ENCODE measurements at regions not wholly inside any gene's neighbourhood (a gene's known extent, or its start where the extent isn't known, plus 50 kb on each side); places are given as distances from the start of the nearest gene placed in this dataset.

GRCh38 chr12:13864081-13864673 lies 117.2 kb downstream of the GRIN2B start:
- Histone ChIP-seq H3K27me3 (replicated peaks; ENCODE audit: insufficient read depth, low read length) (no peaks in the 10 kb centered on the region), H4K20me1 (ENCODE audit: insufficient read depth, low read length) (no peaks in the 10 kb centered on the region), H3K4me1 (ENCODE audit: low read length) (no peaks in the 10 kb centered on the region), H3F3A (ENCODE audit: insufficient read depth, low read length) (no peaks in the 10 kb centered on the region), H3K36me3 (replicated peaks; ENCODE audit: insufficient read depth, low read length) (no peaks in the 10 kb centered on the region), H3K9me2 (replicated peaks; ENCODE audit: insufficient read depth, low read length) (no peaks in the 10 kb centered on the region), H3K9ac (ENCODE audit: low read length) (no peak overlapping the region), H3K79me2 (ENCODE audit: low read length) (no peaks in the 10 kb centered on the region), H3K4me2 (ENCODE audit: low read depth, low read length) (no peak overlapping the region), H2AFZ (ENCODE audit: low read length) (no peak overlapping the region), H3K9me3 (replicated peaks; ENCODE audit: insufficient read depth, low read length) (no peaks in the 10 kb centered on the region), H3K4me3 (ENCODE audit: low read length) (no peak overlapping the region), H3K27ac (ENCODE audit: low read length) (no peak overlapping the region)
- DNase-seq, result peak; percentile 72
- TF ChIP-seq CTCF (IDR thresholded peaks at IDR 0.05; ENCODE audit: low read length) (peak; percentile 98), EZH2 (optimal IDR thresholded peaks at IDR 0.05; ENCODE audit: low read depth, low read length) (no peak), EZH2phosphoT487 (IDR thresholded peaks at IDR 0.05; ENCODE audit: low read length) (no peak)

GRCh38 chr12:13857750-13858149 lies 123.7 kb downstream of the GRIN2B start:
- no peak overlapping the region for H3K4me3 ChIP-seq (ENCODE audit: low read length)
- no peak overlapping the region for H3K27ac ChIP-seq (ENCODE audit: low read length)
- H3K27me3 ChIP-seq (replicated peaks; ENCODE audit: insufficient read depth, low read length), result no peaks in the 10 kb centered on the region
- H3K4me2 ChIP-seq (ENCODE audit: low read depth, low read length), result no peak overlapping the region
- H3K9me3 ChIP-seq (replicated peaks; ENCODE audit: insufficient read depth, low read length), result no peaks in the 10 kb centered on the region
- no peaks in the 10 kb centered on the region for H3K9me2 ChIP-seq (replicated peaks; ENCODE audit: insufficient read depth, low read length)
- no peaks in the 10 kb centered on the region for H3K36me3 ChIP-seq (replicated peaks; ENCODE audit: insufficient read depth, low read length)
- H3F3A ChIP-seq (ENCODE audit: insufficient read depth, low read length), result no peaks in the 10 kb centered on the region
- H3K9ac ChIP-seq (ENCODE audit: low read length), result no peak overlapping the region
- TF ChIP-seq CTCF (IDR thresholded peaks at IDR 0.05; ENCODE audit: low read length) (no peak), EZH2 (optimal IDR thresholded peaks at IDR 0.05; ENCODE audit: low read depth, low read length) (no peak), EZH2phosphoT487 (IDR thresholded peaks at IDR 0.05; ENCODE audit: low read length) (no peak)
- H3K79me2 ChIP-seq (ENCODE audit: low read length), result no peaks in the 10 kb centered on the region
- H2AFZ ChIP-seq (ENCODE audit: low read length), result no peak overlapping the region
- H4K20me1 ChIP-seq (ENCODE audit: insufficient read depth, low read length), result no peaks in the 10 kb centered on the region
- H3K4me1 ChIP-seq (ENCODE audit: low read length), result no peaks in the 10 kb centered on the region
- DNase-seq, result no peak

GRCh38 chr12:13853471-13853870 lies 127.9 kb downstream of the GRIN2B start:
- Histone ChIP-seq H3K4me3 (ENCODE audit: low read length) (no peak overlapping the region), H3K27me3 (replicated peaks; ENCODE audit: insufficient read depth, low read length) (no peaks in the 10 kb centered on the region), H3K9me3 (replicated peaks; ENCODE audit: insufficient read depth, low read length) (no peaks in the 10 kb centered on the region), H4K20me1 (ENCODE audit: insufficient read depth, low read length) (no peaks in the 10 kb centered on the region), H3K4me2 (ENCODE audit: low read depth, low read length) (no peak overlapping the region), H3K9me2 (replicated peaks; ENCODE audit: insufficient read depth, low read length) (no peaks in the 10 kb centered on the region), H3K9ac (ENCODE audit: low read length) (no peak overlapping the region), H3K27ac (ENCODE audit: low read length) (no peak overlapping the region), H3F3A (ENCODE audit: insufficient read depth, low read length) (no peaks in the 10 kb centered on the region), H3K36me3 (replicated peaks; ENCODE audit: insufficient read depth, low read length) (no peaks in the 10 kb centered on the region), H3K79me2 (ENCODE audit: low read length) (no peaks in the 10 kb centered on the region), H2AFZ (ENCODE audit: low read length) (no peak overlapping the region), H3K4me1 (ENCODE audit: low read length) (no peaks in the 10 kb centered on the region)
- TF ChIP-seq EZH2 (optimal IDR thresholded peaks at IDR 0.05; ENCODE audit: low read depth, low read length) (no peak), CTCF (IDR thresholded peaks at IDR 0.05; ENCODE audit: low read length) (no peak), EZH2phosphoT487 (IDR thresholded peaks at IDR 0.05; ENCODE audit: low read length) (no peak)
- no peak for DNase-seq

All from MM.1S (cell line).